ENCODE measurements at regions not wholly inside any gene's neighbourhood (a gene's known extent, or its start where the extent isn't known, plus 50 kb on each side); places are given as distances from the start of the nearest gene placed in this dataset.

GRCh38 chr7:65317372-65317771 is 56.3 kb upstream of the ZNF92 start:
- ChIA-PET POLR2A (no interaction called here), CTCF (no interaction called here)
- peaks cover 2% of the 10 kb centered on the region; the same call in 1 of the 2 replicates for H3K36me3 Mint-ChIP-seq
- no peaks in the 10 kb centered on the region for H3K4me1 Mint-ChIP-seq
- H3K4me3 Mint-ChIP-seq, result no peak overlapping the region
- H3K27ac Mint-ChIP-seq, result no peak overlapping the region
- TF ChIP-seq MXD4 (CRISPR knock-in tag; IDR thresholded peaks at IDR 0.05; ENCODE audit: borderline replicate concordance), result no peak
- no peak for TF ChIP-seq CREB1 (CRISPR knock-in tag; IDR thresholded peaks at IDR 0.05)
- no peak for TF ChIP-seq USF1 (CRISPR knock-in tag; IDR thresholded peaks at IDR 0.05)
- TF ChIP-seq STAT6 (CRISPR knock-in tag; conservative IDR thresholded peaks at IDR 0.05; ENCODE audit: low read depth), result no peak
- TF ChIP-seq HMGA2 (CRISPR knock-in tag; IDR thresholded peaks at IDR 0.05), result no peak
- TF ChIP-seq ARID4B (CRISPR knock-in tag; IDR thresholded peaks at IDR 0.05; ENCODE audit: borderline replicate concordance), result no peak
- H3K9me3 Mint-ChIP-seq, result no peaks in the 10 kb centered on the region
- DNase-seq (ENCODE audit: low spot score) (no peak), ATAC-seq (no peak)
- no peaks in the 10 kb centered on the region for H3K27me3 Mint-ChIP-seq (ENCODE audit: low read depth)

- ChIA-PET CTCF (no interaction called here), POLR2A (no interaction called here)
- no peaks in the 10 kb centered on the region for H3K4me1 Mint-ChIP-seq
- no peaks in the 10 kb centered on the region for H3K9me3 Mint-ChIP-seq
- no peaks in the 10 kb centered on the region for H3K27me3 Mint-ChIP-seq (ENCODE audit: low read depth)
- no peak overlapping the region for H3K4me3 Mint-ChIP-seq
- TF ChIP-seq CREB1 (CRISPR knock-in tag; IDR thresholded peaks at IDR 0.05), result no peak
- no peak for TF ChIP-seq CBFB (CRISPR knock-in tag; IDR thresholded peaks at IDR 0.05; ENCODE audit: low read depth)
- no peak for TF ChIP-seq CTCF (IDR thresholded peaks at IDR 0.05)
- no peak for TF ChIP-seq GTF2I (CRISPR knock-in tag; conservative IDR thresholded peaks at IDR 0.05)
- no peak for TF ChIP-seq MYBL2 (CRISPR knock-in tag; IDR thresholded peaks at IDR 0.05)
- no peak for TF ChIP-seq ZNF121 (CRISPR knock-in tag; IDR thresholded peaks at IDR 0.05)
- TF ChIP-seq HMGXB4 (CRISPR knock-in tag; IDR thresholded peaks at IDR 0.05), result no peak
- TF ChIP-seq ZMAT4 (CRISPR knock-in tag; IDR thresholded peaks at IDR 0.05), result no peak
- TF ChIP-seq ATF2 (CRISPR knock-in tag; IDR thresholded peaks at IDR 0.05; ENCODE audit: borderline replicate concordance, low read depth), result no peak
- DNase-seq (ENCODE audit: low spot score), result no peak
- no peak for ATAC-seq
- no peaks in the 10 kb centered on the region for H3K36me3 Mint-ChIP-seq
- peak overlapping the region; percentile 34; the same call in 1 of the 2 replicates for H3K27ac Mint-ChIP-seq
Measured at GRCh38 chr7:65310761-65311160, 62.9 kb upstream of the ZNF92 start.

Data from WTC11 (cell line).